Natural killer cell (primary cell): ENCODE measurements at regions not wholly inside any gene's neighbourhood (a gene's known extent, or its start where the extent isn't known, plus 50 kb on each side); places are given as distances from the start of the nearest gene placed in this dataset.

Experiments
- ATAC-seq, 3 donors: fragments of 150-1000 bp in 2 of 3; fragments of 200-7000 bp in 1 of 3; cut with Tn5 transposase; 1 replicate in 1 of 3; 2 replicates in 2 of 3; pipeline ENCODE4 v1.10.0; 2021; ENCODE audit warnings: mild to moderate bottlenecking in 2 of 3, moderate library complexity in 2 of 3
- DNase-seq, 2 donors: peaks; one replicate each; pipeline versions ENCODE4 v3.0.0 to v3.0.0-alpha.2; 2013 to 2021; ENCODE audit warnings: mixed read lengths in 1 of 2
- H3K27ac ChIP-seq: one replicate; pipeline ENCODE4 v1.5.1; 2013; ENCODE audit warnings: mild to moderate bottlenecking, low read length
- H3K27me3 ChIP-seq: one replicate; pipeline ENCODE4 v1.6.1; 2013; ENCODE audit warnings: low read length; ENCODE audit not compliant: control insufficient read depth, insufficient read depth
- H3K36me3 ChIP-seq: one replicate; pipeline ENCODE4 v1.6.1; 2013; ENCODE audit warnings: low read length; ENCODE audit not compliant: control insufficient read depth, insufficient read depth
- H3K4me1 ChIP-seq: one replicate; pipeline ENCODE4 v1.6.1; 2013; ENCODE audit warnings: low read length; ENCODE audit not compliant: control insufficient read depth, insufficient read depth
- H3K4me3 ChIP-seq: one replicate; pipeline ENCODE4 v1.5.1; 2013; ENCODE audit warnings: low read length
- H3K9me3 ChIP-seq: one replicate; pipeline ENCODE4 v1.6.1; 2013; ENCODE audit warnings: low read length; ENCODE audit not compliant: control insufficient read depth, insufficient read depth
- H3K27ac Mint-ChIP-seq, 2 donors: one replicate each; pipeline ENCODE4 v1.8.0; 2022; ENCODE audit warnings: mild to moderate bottlenecking in 2 of 2, mixed read lengths in 2 of 2, moderate library complexity in 1 of 2
- H3K27me3 Mint-ChIP-seq, 2 donors: one replicate each; pipeline ENCODE4 v1.8.0; 2022; ENCODE audit warnings: low read depth in 2 of 2, mixed read lengths in 2 of 2
- H3K36me3 Mint-ChIP-seq: one replicate; pipeline ENCODE4 v1.8.0; 2022; ENCODE audit warnings: mixed read lengths
- H3K4me1 Mint-ChIP-seq, 2 donors: one replicate each; pipeline ENCODE4 v1.8.0; 2022; ENCODE audit warnings: mixed read lengths in 2 of 2
- H3K4me3 Mint-ChIP-seq: one replicate; pipeline ENCODE4 v1.8.0; 2022; ENCODE audit warnings: mild to moderate bottlenecking, moderate library complexity, mixed read lengths
- H3K9me3 Mint-ChIP-seq, 2 donors: one replicate each; pipeline ENCODE4 v1.8.0; 2022; ENCODE audit warnings: mixed read lengths in 2 of 2
- CTCF ChIP-seq: fragments of 200-600 bp; IDR thresholded peaks from one replicate; pipeline ENCODE4 v1.8.0; 2022; ENCODE audit warnings: antibody characterized with exemption
- WGBS: methylation state at CpG from one replicate; pipeline ENCODE4 v1.1.7; 2013; ENCODE audit warnings: missing lambda C conversion rate; ENCODE audit not compliant: insufficient coverage; 5-methylcytosine and 5-hydroxymethylcytosine counted together
- intact Hi-C: fragments of 100-400 bp; cut with micrococcal nuclease; formaldehyde crosslinking; loops from one replicate; pipeline ENCODE4 v1.14.2; 2022

DNA sequence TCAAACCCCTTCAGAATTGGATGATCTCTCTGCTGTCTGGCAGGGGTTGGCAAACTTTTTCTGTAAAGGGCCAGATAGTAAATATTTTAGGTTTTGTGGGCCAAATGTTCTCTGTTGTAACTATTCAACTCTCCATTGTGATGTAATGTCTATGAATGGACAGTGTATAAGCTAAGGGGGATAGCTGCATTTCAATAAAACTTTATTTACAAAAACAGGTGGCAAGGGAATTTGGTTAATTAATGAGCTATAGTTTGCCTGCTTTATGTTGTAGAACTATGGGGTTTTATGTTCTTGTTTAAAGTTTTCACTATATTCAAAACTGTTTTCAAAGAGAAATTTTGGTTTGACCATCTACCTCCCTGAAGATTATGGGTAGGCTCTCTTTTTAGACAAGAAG is 182.1 kb upstream of the CITED2 start:
- DNase-seq, result no peak
- H3K4me3 Mint-ChIP-seq, result no peak overlapping the region
- ATAC-seq, result no peak
- no peaks in the 10 kb centered on the region for H3K4me1 Mint-ChIP-seq
- Histone ChIP-seq H3K9me3 (no peaks in the 10 kb centered on the region), H3K27ac (no peak overlapping the region), H3K36me3 (no peaks in the 10 kb centered on the region), H3K4me1 (no peaks in the 10 kb centered on the region), H3K27me3 (no peaks in the 10 kb centered on the region), H3K4me3 (no peak overlapping the region)
- peaks cover 10% of the 10 kb centered on the region for H3K36me3 Mint-ChIP-seq
- intact Hi-C loops, result no loop called here
- H3K27ac Mint-ChIP-seq, result no peak overlapping the region
- peaks cover 0 to 2% of the 10 kb centered on the region in 2 donors for H3K9me3 Mint-ChIP-seq
- TF ChIP-seq CTCF, result no peak
- peaks cover 0 to 2% of the 10 kb centered on the region in 2 donors for H3K27me3 Mint-ChIP-seq

- WGBS, result 95% methylated on average over 7 of the region's 7 CpGs
Measured at GRCh38 chr6:139553916-139554315, 179.5 kb upstream of the CITED2 start.

DNA sequence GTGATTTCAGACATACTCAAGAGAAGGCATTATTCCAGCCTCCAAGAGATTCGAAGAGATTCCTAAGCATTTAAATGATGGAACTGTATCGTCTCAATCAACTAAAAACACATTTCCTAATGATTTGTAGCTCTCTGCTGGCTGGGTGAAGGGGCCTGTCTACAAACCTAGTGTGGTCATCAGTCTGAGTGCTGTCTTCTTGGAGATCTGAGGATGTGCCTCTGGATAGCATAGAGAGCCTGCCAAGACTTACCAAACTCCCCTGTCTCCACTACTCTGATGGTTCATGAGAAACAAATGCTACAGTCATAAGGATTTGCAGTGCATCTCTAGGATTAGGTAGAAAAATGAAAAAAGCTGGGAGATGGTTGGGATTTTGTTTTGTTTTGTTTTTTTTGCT is 176.9 kb upstream of the CITED2 start:
- Histone ChIP-seq H3K9me3 (no peaks in the 10 kb centered on the region), H3K27me3 (no peaks in the 10 kb centered on the region), H3K36me3 (no peaks in the 10 kb centered on the region), H3K4me3 (no peak overlapping the region), H3K4me1 (no peaks in the 10 kb centered on the region), H3K27ac (no peak overlapping the region)
- TF ChIP-seq CTCF, result no peak
- ATAC-seq (no peak), DNase-seq (no peak)
- WGBS, result 100% methylated on average over 2 of the region's 2 CpGs
- Mint-ChIP-seq H3K4me3 (no peak overlapping the region), H3K9me3 (no peaks in the 10 kb centered on the region), H3K36me3 (no peaks in the 10 kb centered on the region), H3K27me3 (peaks cover 3 to 10% of the 10 kb centered on the region in 2 donors), H3K27ac (no peak overlapping the region), H3K4me1 (no peaks in the 10 kb centered on the region)
- intact Hi-C loops, result no loop called here

More at GRCh38 chr6:139553916-139554315, 179.5 kb upstream of the CITED2 start:
- Histone ChIP-seq H3K4me3 (no peak overlapping the region), H3K27ac (no peak overlapping the region), H3K4me1 (no peaks in the 10 kb centered on the region), H3K36me3 (no peaks in the 10 kb centered on the region), H3K27me3 (no peaks in the 10 kb centered on the region), H3K9me3 (no peaks in the 10 kb centered on the region)
- DNase-seq (no peak), ATAC-seq (no peak)
- H3K4me3 Mint-ChIP-seq, result no peak overlapping the region
- no peak for TF ChIP-seq CTCF
- no peak overlapping the region for H3K27ac Mint-ChIP-seq
- intact Hi-C loops, result no loop called here
- H3K4me1 Mint-ChIP-seq, result no peaks in the 10 kb centered on the region
- H3K9me3 Mint-ChIP-seq, result no peaks in the 10 kb centered on the region
- H3K27me3 Mint-ChIP-seq, result peaks cover 3 to 10% of the 10 kb centered on the region in 2 donors
- no peaks in the 10 kb centered on the region for H3K36me3 Mint-ChIP-seq

DNA sequence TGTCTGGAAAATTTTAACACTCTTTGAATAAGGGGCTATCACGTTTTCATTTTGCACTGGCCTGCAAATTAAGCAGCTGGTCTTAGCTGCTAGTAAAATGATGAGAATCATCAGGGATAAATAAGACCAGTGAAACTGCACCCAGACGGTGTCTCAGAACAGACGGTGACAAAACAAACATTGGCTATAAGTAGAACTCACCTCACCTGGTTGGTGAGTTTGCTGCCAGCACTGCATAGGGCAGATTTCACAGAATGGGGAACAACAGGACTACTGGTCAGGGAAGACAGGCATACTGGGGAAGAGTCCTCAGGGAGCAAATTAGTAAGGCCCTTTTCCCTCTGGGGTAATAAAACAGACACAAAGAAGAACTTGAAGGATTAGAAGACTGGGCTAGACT is 175.9 kb upstream of the CITED2 start:
- intact Hi-C loops, result no loop called here
- no peaks in the 10 kb centered on the region for H3K36me3 Mint-ChIP-seq
- H3K4me3 ChIP-seq, result no peak overlapping the region
- H3K27ac Mint-ChIP-seq, result no peak overlapping the region
- no peaks in the 10 kb centered on the region for H3K4me1 Mint-ChIP-seq
- no peak for ATAC-seq
- H3K4me3 Mint-ChIP-seq, result no peak overlapping the region
- peaks cover 3 to 10% of the 10 kb centered on the region in 2 donors for H3K27me3 Mint-ChIP-seq
- DNase-seq, result no peak
- no peaks in the 10 kb centered on the region for H3K9me3 ChIP-seq
- H3K4me1 ChIP-seq, result no peaks in the 10 kb centered on the region
- H3K27me3 ChIP-seq, result no peaks in the 10 kb centered on the region
- H3K36me3 ChIP-seq, result no peaks in the 10 kb centered on the region
- no peak for TF ChIP-seq CTCF
- H3K9me3 Mint-ChIP-seq, result no peaks in the 10 kb centered on the region
- WGBS, result 94% methylated on average over 3 of the region's 3 CpGs
- H3K27ac ChIP-seq, result no peak overlapping the region
